ENCODE measurements at regions not wholly inside any gene's neighbourhood (a gene's known extent, or its start where the extent isn't known, plus 50 kb on each side); places are given as distances from the start of the nearest gene placed in this dataset.

- TF ChIP-seq CTCF (IDR thresholded peaks at IDR 0.05) = peak; percentile 17; the same call in 1 of the 2 replicates
Observed at GRCh38 chr3:152937234-152937633, 102.3 kb downstream of the P2RY1 start.

- no peak; the same call in 1 of the 2 replicates for TF ChIP-seq CTCF (IDR thresholded peaks at IDR 0.05)
Observed at GRCh38 chr3:152938974-152939636, 104.2 kb downstream of the P2RY1 start.

- TF ChIP-seq CTCF (IDR thresholded peaks at IDR 0.05) = no peak
Observed at GRCh38 chr3:152941859-152942258, 106.9 kb downstream of the P2RY1 start.

GRCh38 chr3:152942366-152942765 is 107.4 kb downstream of the P2RY1 start:
- no peak for TF ChIP-seq CTCF (IDR thresholded peaks at IDR 0.05)

GRCh38 chr3:152943645-152944044 is 108.7 kb downstream of the P2RY1 start:
- TF ChIP-seq CTCF (IDR thresholded peaks at IDR 0.05) = no peak

- no peak for TF ChIP-seq CTCF (IDR thresholded peaks at IDR 0.05)
Observed at GRCh38 chr3:152944671-152945070, 109.7 kb downstream of the P2RY1 start.

GRCh38 chr3:152945556-152945955 is 110.6 kb downstream of the P2RY1 start:
- no peak for TF ChIP-seq CTCF (IDR thresholded peaks at IDR 0.05)

GRCh38 chr3:152957491-152957890 is 122.6 kb downstream of the P2RY1 start:
- no peak for TF ChIP-seq CTCF (IDR thresholded peaks at IDR 0.05)
